ENCODE measurements at regions not wholly inside any gene's neighbourhood (a gene's known extent, or its start where the extent isn't known, plus 50 kb on each side); places are given as distances from the start of the nearest gene placed in this dataset.

DNA sequence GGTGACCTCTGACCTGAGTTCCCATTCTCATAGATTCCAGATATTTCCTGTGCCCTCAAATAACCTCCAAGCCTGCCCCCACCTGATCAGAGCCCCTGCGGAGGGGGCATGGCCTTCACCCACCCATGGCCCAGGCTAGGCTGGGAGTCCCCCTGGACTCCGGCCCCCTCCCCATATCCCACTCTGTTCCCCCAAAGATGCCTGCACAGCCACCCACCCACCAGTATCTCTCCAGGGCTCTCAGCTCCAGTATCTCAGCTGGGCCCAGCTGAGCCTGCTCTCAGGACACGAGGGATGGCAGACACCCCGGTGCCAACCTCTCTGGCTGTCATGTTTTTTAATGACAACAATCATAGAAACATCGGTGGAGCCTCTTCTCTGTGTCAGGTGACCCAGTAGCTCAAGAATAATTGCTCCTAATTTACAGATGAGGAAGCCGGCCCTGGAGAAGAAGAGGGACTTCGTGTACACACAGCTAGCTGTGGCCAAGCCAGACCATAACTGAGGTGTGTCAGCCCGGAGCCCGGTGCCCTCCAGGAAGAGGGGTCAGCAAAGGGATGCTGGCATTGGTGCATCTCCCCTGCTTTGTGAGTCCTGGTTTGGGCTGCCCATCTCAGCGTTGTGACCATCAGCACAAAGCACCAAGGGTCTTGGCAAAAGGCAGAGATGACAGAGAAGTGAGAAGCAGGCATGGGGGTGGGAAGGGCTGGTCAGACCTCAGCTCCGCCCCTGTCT lies 84.4 kb downstream of the SDC1 start:
- H3K4me3 ChIP-seq (ENCODE audit: low read depth, low read length): no peak overlapping the region
- CTCF ChIA-PET: interaction anchor here (0.6 kb wide), 1 partner anchor 280 kb away, joined by 3 read pairs; no protein-coding TSS in a partner anchor
- H3K27ac ChIP-seq (ENCODE audit: extremely low read depth, low read depth, low read length): no peak overlapping the region
- POLR2A ChIA-PET: interaction anchor here (0.9 to 1.9 kb wide), 3 partner anchors 81 to 85 kb away, joined by 3 to 6 read pairs (median 5); partner anchors contain the start of gene SDC1
- H3K36me3 ChIP-seq (ENCODE audit: control insufficient read depth in 2 of 2, insufficient read depth in 1 of 2, low read length in 2 of 2): no peaks in the 10 kb centered on the region
- no peaks in the 10 kb centered on the region for H3K9me3 ChIP-seq (ENCODE audit: control insufficient read depth, insufficient read depth, low read depth, low read length)
- no peaks in the 10 kb centered on the region; the same call in 1 of the 2 replicates for H3K4me1 ChIP-seq (ENCODE audit: control insufficient read depth, insufficient read depth, low read length)
- no peak for TF ChIP-seq ZNF473 (tag by site-specific recombination; IDR thresholded peaks at IDR 0.05)
- TF ChIP-seq, protein P1, sequence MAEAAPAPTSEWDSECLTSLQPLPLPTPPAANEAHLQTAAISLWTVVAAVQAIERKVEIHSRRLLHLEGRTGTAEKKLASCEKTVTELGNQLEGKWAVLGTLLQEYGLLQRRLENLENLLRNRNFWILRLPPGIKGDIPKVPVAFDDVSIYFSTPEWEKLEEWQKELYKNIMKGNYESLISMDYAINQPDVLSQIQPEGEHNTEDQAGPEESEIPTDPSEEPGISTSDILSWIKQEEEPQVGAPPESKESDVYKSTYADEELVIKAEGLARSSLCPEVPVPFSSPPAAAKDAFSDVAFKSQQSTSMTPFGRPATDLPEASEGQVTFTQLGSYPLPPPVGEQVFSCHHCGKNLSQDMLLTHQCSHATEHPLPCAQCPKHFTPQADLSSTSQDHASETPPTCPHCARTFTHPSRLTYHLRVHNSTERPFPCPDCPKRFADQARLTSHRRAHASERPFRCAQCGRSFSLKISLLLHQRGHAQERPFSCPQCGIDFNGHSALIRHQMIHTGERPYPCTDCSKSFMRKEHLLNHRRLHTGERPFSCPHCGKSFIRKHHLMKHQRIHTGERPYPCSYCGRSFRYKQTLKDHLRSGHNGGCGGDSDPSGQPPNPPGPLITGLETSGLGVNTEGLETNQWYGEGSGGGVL (tag by site-specific recombination; IDR thresholded peaks at IDR 0.05): no peak
- TF ChIP-seq ZBTB1 (tag by site-specific recombination; IDR thresholded peaks at IDR 0.05): no peak
- TF ChIP-seq ZNF677 (tag by site-specific recombination; IDR thresholded peaks at IDR 0.05): no peak
- TF ChIP-seq, protein P2, sequence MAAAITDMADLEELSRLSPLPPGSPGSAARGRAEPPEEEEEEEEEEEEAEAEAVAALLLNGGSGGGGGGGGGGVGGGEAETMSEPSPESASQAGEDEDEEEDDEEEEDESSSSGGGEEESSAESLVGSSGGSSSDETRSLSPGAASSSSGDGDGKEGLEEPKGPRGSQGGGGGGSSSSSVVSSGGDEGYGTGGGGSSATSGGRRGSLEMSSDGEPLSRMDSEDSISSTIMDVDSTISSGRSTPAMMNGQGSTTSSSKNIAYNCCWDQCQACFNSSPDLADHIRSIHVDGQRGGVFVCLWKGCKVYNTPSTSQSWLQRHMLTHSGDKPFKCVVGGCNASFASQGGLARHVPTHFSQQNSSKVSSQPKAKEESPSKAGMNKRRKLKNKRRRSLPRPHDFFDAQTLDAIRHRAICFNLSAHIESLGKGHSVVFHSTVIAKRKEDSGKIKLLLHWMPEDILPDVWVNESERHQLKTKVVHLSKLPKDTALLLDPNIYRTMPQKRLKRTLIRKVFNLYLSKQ (tag by site-specific recombination; IDR thresholded peaks at IDR 0.05; ENCODE audit: borderline replicate concordance): no peak
- TF ChIP-seq ZNF791 (tag by site-specific recombination; IDR thresholded peaks at IDR 0.05): no peak
- TF ChIP-seq REPIN1 (tag by site-specific recombination; IDR thresholded peaks at IDR 0.05; ENCODE audit: low read depth): no peak
- no peak for TF ChIP-seq ZNF558 (tag by site-specific recombination; IDR thresholded peaks at IDR 0.05)
- TF ChIP-seq ZBTB7A (tag by site-specific recombination; IDR thresholded peaks at IDR 0.05; ENCODE audit: low read depth): no peak
- no peak for TF ChIP-seq ZFP3 (tag by site-specific recombination; IDR thresholded peaks at IDR 0.05; ENCODE audit: low read depth)
- TF ChIP-seq BCL11B (tag by site-specific recombination; IDR thresholded peaks at IDR 0.05; ENCODE audit: low read depth): no peak
- no peak for TF ChIP-seq ZNF514 (tag by site-specific recombination; IDR thresholded peaks at IDR 0.05)
- TF ChIP-seq, protein P3, sequence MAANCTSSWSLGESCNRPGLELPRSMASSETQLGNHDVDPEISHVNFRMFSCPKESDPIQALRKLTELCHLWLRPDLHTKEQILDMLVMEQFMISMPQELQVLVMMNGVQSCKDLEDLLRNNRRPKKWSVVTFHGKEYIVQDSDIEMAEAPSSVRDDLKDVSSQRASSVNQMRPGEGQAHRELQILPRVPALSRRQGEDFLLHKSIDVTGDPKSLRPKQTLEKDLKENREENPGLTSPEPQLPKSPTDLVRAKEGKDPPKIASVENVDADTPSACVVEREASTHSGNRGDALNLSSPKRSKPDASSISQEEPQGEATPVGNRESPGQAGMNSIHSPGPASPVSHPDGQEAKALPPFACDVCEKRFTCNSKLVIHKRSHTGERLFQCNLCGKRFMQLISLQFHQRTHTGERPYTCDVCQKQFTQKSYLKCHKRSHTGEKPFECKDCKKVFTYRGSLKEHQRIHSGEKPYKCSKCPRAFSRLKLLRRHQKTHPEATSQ (tag by site-specific recombination; IDR thresholded peaks at IDR 0.05): no peak
- no peak for TF ChIP-seq SP2 (tag by site-specific recombination; IDR thresholded peaks at IDR 0.05)
- TF ChIP-seq ZNF133 (tag by site-specific recombination; IDR thresholded peaks at IDR 0.05): no peak
- TF ChIP-seq GLI4 (tag by site-specific recombination; IDR thresholded peaks at IDR 0.05): no peak

DNA sequence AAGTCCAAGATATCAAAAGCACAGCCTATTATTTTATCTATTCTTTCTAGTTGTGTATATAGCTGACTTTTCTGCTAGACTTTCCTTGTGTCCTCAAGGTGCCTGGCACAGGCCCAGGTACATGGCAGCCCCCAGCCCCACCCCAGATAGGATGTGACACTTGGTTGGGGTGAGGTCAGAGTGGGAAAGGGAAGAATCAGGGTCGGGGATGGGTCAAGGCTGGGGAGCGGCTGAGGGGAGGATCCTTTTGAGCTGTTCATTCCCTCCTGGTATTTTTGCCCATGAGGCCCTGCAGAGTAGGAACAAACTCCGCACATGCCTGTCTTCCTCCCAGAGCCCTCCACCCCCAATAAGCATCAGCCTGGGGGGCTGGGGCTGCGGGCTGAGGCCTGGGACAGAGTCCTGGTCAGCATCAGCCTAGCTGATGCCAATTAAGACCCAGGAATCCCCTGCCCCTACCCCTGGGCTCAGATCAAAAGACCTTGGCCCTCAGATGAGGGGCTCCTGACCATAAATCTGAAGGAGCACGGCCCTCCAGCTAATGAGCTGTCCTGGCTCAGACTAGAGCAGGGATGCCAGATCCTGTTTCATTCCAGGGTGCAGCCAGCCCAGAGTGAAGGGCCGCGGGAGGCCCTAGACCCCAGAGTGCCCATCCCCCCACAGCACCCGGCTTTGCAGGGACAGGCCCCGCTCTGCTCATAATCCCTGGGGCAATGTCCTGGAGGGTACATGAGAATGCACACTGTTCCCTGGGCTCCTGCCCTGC lies 85.3 kb downstream of the SDC1 start:
- no peaks in the 10 kb centered on the region; the same call in 1 of the 2 replicates for H3K4me1 ChIP-seq (ENCODE audit: control insufficient read depth, insufficient read depth, low read length)
- no peaks in the 10 kb centered on the region for H3K9me3 ChIP-seq (ENCODE audit: control insufficient read depth, insufficient read depth, low read depth, low read length)
- CTCF ChIA-PET: interaction anchor here (0.6 to 1.5 kb wide), 3 partner anchors 9 to 151 kb away, joined by 3 to 4 read pairs (median 4); no protein-coding TSS in a partner anchor
- H3K27ac ChIP-seq (ENCODE audit: extremely low read depth, low read depth, low read length): no peak overlapping the region
- no peaks in the 10 kb centered on the region for H3K36me3 ChIP-seq (ENCODE audit: control insufficient read depth in 2 of 2, insufficient read depth in 1 of 2, low read length in 2 of 2)
- POLR2A ChIA-PET: interaction anchor here (0.7 kb wide), 1 partner anchor 86 kb away, joined by 3 read pairs; the partner anchor contains the start of gene SDC1
- H3K4me3 ChIP-seq (ENCODE audit: low read depth, low read length): no peak overlapping the region
- no peak for TF ChIP-seq ZNF837 (tag by site-specific recombination; IDR thresholded peaks at IDR 0.05)
- no peak for TF ChIP-seq ZNF654 (tag by site-specific recombination; IDR thresholded peaks at IDR 0.05; ENCODE audit: low read depth)
- TF ChIP-seq EGR2 (tag by site-specific recombination; IDR thresholded peaks at IDR 0.05; ENCODE audit: low read depth): no peak
- no peak for TF ChIP-seq ZBTB20 (tag by site-specific recombination; IDR thresholded peaks at IDR 0.05)
- TF ChIP-seq, protein P4, sequence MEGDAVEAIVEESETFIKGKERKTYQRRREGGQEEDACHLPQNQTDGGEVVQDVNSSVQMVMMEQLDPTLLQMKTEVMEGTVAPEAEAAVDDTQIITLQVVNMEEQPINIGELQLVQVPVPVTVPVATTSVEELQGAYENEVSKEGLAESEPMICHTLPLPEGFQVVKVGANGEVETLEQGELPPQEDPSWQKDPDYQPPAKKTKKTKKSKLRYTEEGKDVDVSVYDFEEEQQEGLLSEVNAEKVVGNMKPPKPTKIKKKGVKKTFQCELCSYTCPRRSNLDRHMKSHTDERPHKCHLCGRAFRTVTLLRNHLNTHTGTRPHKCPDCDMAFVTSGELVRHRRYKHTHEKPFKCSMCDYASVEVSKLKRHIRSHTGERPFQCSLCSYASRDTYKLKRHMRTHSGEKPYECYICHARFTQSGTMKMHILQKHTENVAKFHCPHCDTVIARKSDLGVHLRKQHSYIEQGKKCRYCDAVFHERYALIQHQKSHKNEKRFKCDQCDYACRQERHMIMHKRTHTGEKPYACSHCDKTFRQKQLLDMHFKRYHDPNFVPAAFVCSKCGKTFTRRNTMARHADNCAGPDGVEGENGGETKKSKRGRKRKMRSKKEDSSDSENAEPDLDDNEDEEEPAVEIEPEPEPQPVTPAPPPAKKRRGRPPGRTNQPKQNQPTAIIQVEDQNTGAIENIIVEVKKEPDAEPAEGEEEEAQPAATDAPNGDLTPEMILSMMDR (tag by site-specific recombination; IDR thresholded peaks at IDR 0.05): no peak
- no peak for TF ChIP-seq GFI1B (tag by site-specific recombination; IDR thresholded peaks at IDR 0.05)
- TF ChIP-seq ZNF223 (tag by site-specific recombination; IDR thresholded peaks at IDR 0.05): no peak
- no peak for TF ChIP-seq TRIM28 (IDR thresholded peaks at IDR 0.05; ENCODE audit: borderline replicate concordance, low read length)
- TF ChIP-seq SALL2 (tag by site-specific recombination; IDR thresholded peaks at IDR 0.05; ENCODE audit: borderline replicate concordance): no peak
- TF ChIP-seq ZNF530 (tag by site-specific recombination; IDR thresholded peaks at IDR 0.05; ENCODE audit: low read depth): no peak

All from HEK293 (cell line).